Loucy (cell line): ENCODE measurements at regions not wholly inside any gene's neighbourhood (a gene's known extent, or its start where the extent isn't known, plus 50 kb on each side); places are given as distances from the start of the nearest gene placed in this dataset.

Experiments
- H2AFZ ChIP-seq: fragments of 200-600 bp; sonication (generic); 2 replicates; pipeline ENCODE4 v1.6.0; 2016; ENCODE audit warnings: antibody characterized with exemption, mild to moderate bottlenecking, low read length, moderate library complexity
- H3F3A ChIP-seq: fragments of 200-600 bp; 2 replicates; pipeline ENCODE4 v1.6.0; 2016; ENCODE audit warnings: antibody characterized with exemption, low read depth, mild to moderate bottlenecking
- H3K27me3 ChIP-seq: fragments of 200-600 bp; sonication (generic); 2 replicates; pipeline ENCODE4 v1.6.1; 2014; ENCODE audit warnings: low read length, mild to moderate bottlenecking; ENCODE audit not compliant: insufficient read depth, poor library complexity, severe bottlenecking
- H3K36me3 ChIP-seq: fragments of 200-600 bp; sonication (generic); 2 replicates; pipeline ENCODE4 v1.6.1; 2016; ENCODE audit warnings: low read length; ENCODE audit not compliant: insufficient read depth
- H3K4me1 ChIP-seq: fragments of 200-600 bp; sonication (generic); 2 replicates; pipeline ENCODE4 v1.5.1; 2014; ENCODE audit warnings: low read length, mild to moderate bottlenecking; ENCODE audit not compliant: insufficient read depth, poor library complexity, severe bottlenecking
- H3K4me2 ChIP-seq: fragments of 200-600 bp; sonication (generic); 2 replicates; pipeline ENCODE4 v1.6.0; 2014; ENCODE audit warnings: antibody characterized with exemption, low read length, low read depth, mild to moderate bottlenecking; ENCODE audit not compliant: poor library complexity, severe bottlenecking
- H3K4me3 ChIP-seq: fragments of 200-600 bp; sonication (generic); 2 replicates; pipeline ENCODE4 v1.5.1; 2014; ENCODE audit warnings: low read length, mild to moderate bottlenecking, mixed read lengths; ENCODE audit not compliant: poor library complexity, severe bottlenecking
- H3K79me2 ChIP-seq: fragments of 200-600 bp; sonication (generic); 2 replicates; pipeline ENCODE4 v1.6.1; 2014; ENCODE audit warnings: low read length; ENCODE audit not compliant: insufficient read depth
- H3K9ac ChIP-seq: fragments of 200-600 bp; sonication (generic); 2 replicates; pipeline ENCODE4 v1.6.0; 2014; ENCODE audit warnings: mild to moderate bottlenecking, low read depth, low read length, moderate library complexity; ENCODE audit not compliant: poor library complexity, severe bottlenecking
- H3K9me2 ChIP-seq: fragments of 200-600 bp; sonication (generic); replicated peaks from 2 replicates; pipeline ENCODE4 v1.6.1; 2016; ENCODE audit warnings: low read depth, low read length, mixed read lengths
- H3K9me3 ChIP-seq: fragments of 200-600 bp; sonication (generic); 2 replicates; pipeline ENCODE4 v1.6.1; 2014; ENCODE audit warnings: mild to moderate bottlenecking, antibody characterized with exemption, low read length, low read depth; ENCODE audit not compliant: insufficient read depth
- H4K20me1 ChIP-seq: fragments of 200-600 bp; sonication (generic); 2 replicates; pipeline ENCODE4 v1.6.0; 2014; ENCODE audit warnings: antibody characterized with exemption, low read length, mild to moderate bottlenecking; ENCODE audit not compliant: insufficient read depth, poor library complexity, severe bottlenecking
- EZH2phosphoT487 ChIP-seq: fragments of 200-600 bp; IDR thresholded peaks from 2 replicates; pipeline ENCODE4 v1.6.1; 2018; ENCODE audit warnings: antibody characterized with exemption, mild to moderate bottlenecking, moderate library complexity, borderline replicate concordance
- TF ChIP-seq, protein P1 (sequence below): fragments of 200-600 bp; sonication (generic); conservative IDR thresholded peaks from 2 replicates; pipeline ENCODE4 v1.5.1; 2014; ENCODE audit warnings: mild to moderate bottlenecking, antibody characterized with exemption, low read length

DNA sequence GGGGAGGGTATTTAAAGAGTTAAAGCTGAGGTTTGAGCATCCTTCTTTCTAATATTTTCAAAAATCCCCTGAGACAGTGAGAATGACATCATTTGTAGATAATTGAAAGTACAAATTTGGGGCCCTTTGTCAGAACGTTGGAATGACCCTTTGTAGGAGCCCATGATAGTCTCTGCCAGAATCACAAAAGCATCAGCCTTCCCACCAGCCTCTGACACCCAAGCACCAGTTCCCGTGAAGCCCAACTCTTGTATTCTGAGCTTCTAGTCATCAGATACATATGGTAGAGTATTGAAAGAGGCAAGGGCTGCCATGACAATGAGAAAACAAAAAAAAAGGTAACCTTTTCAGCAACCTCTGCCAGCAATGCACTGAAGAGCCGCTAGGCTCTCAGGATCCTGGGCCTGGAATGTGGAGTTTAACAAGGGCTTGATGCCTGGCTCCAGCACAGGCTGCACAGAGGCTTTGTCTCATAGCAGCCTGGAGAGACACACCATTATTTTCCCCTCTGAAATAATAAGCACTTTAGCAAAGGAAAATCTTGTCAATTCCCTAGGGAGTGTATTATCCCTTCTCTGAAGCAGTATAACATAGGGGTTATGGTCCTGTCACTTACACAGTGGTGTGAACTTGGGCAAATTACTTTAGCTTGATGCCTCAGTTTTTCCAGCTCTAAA is 114.4 kb downstream of the ZNF608 start:
- H4K20me1 ChIP-seq = no peaks in the 10 kb centered on the region
- H3K9ac ChIP-seq = no peak overlapping the region
- no peaks in the 10 kb centered on the region for H3K9me3 ChIP-seq
- no peaks in the 10 kb centered on the region for H3K36me3 ChIP-seq
- H3K4me1 ChIP-seq = no peaks in the 10 kb centered on the region
- H3F3A ChIP-seq = no peaks in the 10 kb centered on the region
- TF ChIP-seq, protein P1, sequence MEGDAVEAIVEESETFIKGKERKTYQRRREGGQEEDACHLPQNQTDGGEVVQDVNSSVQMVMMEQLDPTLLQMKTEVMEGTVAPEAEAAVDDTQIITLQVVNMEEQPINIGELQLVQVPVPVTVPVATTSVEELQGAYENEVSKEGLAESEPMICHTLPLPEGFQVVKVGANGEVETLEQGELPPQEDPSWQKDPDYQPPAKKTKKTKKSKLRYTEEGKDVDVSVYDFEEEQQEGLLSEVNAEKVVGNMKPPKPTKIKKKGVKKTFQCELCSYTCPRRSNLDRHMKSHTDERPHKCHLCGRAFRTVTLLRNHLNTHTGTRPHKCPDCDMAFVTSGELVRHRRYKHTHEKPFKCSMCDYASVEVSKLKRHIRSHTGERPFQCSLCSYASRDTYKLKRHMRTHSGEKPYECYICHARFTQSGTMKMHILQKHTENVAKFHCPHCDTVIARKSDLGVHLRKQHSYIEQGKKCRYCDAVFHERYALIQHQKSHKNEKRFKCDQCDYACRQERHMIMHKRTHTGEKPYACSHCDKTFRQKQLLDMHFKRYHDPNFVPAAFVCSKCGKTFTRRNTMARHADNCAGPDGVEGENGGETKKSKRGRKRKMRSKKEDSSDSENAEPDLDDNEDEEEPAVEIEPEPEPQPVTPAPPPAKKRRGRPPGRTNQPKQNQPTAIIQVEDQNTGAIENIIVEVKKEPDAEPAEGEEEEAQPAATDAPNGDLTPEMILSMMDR = no peak
- TF ChIP-seq EZH2phosphoT487 = no peak
- no peaks in the 10 kb centered on the region for H3K9me2 ChIP-seq
- no peak overlapping the region for H3K4me3 ChIP-seq
- no peak overlapping the region for H3K4me2 ChIP-seq
- H3K27me3 ChIP-seq = peaks cover 11% of the 10 kb centered on the region
- no peaks in the 10 kb centered on the region for H3K79me2 ChIP-seq
- no peak overlapping the region for H2AFZ ChIP-seq

DNA sequence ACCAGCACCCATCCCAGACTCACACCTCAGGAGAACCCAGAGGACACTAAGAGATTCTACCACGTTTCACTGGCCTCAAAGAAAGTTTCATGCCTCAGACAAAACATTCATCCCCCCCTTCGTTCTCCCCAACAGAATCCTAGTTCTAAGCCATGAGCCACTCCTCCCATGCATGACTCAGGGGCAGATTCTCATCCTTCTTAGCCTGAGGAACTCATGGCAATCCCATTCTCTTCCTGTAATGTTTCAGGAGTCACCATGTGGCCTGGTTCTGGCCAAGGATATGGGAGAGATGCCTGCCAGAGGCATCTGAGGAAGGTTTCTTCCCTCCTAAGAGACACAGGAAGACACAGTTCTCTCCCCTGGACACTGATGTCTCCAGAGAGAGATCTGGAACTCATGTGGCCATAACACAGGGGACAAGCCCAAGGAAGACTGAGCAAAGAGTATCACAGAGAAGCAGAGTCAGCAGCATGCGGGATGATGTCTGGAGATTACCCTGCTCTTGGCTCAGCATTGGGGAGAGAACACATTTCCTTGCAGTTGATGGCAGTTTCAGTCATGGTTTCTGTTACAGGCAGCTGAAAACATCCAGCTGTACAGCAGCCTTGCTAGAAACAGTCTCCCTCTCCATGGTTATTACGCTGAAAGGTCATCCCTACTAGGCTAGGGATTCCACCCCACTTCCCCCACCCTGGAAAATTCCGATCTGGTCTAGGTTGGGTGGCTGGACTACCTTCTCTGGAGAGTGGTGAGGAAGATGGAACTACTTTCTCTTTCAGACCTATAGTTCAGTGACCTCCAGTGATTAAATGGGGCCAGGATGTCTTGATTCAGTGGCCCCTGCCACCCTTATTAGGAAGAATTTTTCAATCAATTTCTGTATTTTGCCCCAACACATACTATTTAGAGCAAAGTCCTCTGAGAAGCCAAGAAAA is 115.4 kb downstream of the ZNF608 start:
- Histone ChIP-seq H3K4me3 (no peak overlapping the region), H2AFZ (no peak overlapping the region), H4K20me1 (no peaks in the 10 kb centered on the region), H3K27me3 (peaks cover 11% of the 10 kb centered on the region), H3K9me2 (no peaks in the 10 kb centered on the region), H3F3A (no peaks in the 10 kb centered on the region), H3K36me3 (no peaks in the 10 kb centered on the region), H3K4me1 (no peaks in the 10 kb centered on the region), H3K4me2 (no peak overlapping the region), H3K9me3 (no peaks in the 10 kb centered on the region), H3K79me2 (no peaks in the 10 kb centered on the region), H3K9ac (no peak overlapping the region)
- TF ChIP-seq EZH2phosphoT487 = no peak
- TF ChIP-seq, protein P1 = no peak

DNA sequence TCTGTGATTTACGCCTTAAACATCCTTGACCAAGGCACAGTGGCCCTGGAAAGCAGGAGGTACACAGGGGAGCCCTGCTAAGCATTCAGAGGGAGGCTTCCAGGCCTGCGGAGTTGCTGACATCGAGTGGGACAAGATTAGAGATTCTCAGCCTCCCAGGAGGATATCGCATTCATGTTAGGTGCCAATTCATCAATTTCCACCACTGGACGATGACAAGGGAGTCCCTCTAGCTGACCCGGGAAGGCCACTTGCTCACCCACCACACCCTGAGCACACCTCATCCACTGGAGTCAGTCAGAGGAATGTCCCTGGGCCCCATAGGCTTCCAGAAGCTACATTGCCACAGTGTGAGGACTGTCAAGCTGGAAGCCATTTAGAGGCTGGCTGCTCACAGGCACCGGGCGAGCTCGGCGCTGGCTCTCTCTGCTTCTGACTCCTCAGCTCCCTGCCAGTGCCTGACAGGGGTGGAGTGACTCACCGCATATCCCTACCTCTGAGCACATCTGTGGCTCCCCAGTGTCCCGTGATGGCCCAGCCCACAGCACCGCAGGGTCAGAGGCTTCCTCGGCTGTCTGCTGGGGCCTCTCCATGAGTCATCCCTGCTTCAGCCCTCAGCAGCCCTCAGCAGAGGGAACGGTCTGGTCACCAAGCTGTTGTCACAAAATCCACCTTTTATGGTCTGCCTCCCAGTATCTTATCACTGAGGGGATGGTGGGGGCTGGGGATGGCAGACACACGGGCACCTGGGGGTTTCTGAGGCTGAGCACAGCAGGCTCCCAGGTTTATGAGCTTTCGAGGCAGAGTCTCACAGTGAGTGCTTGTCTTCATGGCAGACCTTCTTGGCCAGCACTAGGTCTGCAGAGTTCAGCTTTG is 117.5 kb downstream of the ZNF608 start:
- H3K9me3 ChIP-seq = no peaks in the 10 kb centered on the region
- H3F3A ChIP-seq = no peaks in the 10 kb centered on the region
- no peaks in the 10 kb centered on the region for H4K20me1 ChIP-seq
- H3K79me2 ChIP-seq = no peaks in the 10 kb centered on the region
- H2AFZ ChIP-seq = no peak overlapping the region
- no peak overlapping the region for H3K9ac ChIP-seq
- H3K27me3 ChIP-seq = peaks cover 11% of the 10 kb centered on the region
- H3K4me3 ChIP-seq = no peak overlapping the region
- no peaks in the 10 kb centered on the region for H3K36me3 ChIP-seq
- no peaks in the 10 kb centered on the region for H3K4me1 ChIP-seq
- H3K9me2 ChIP-seq = no peaks in the 10 kb centered on the region
- no peak overlapping the region for H3K4me2 ChIP-seq
- TF ChIP-seq, protein P1 = no peak
- TF ChIP-seq EZH2phosphoT487 = no peak
